GM12878 (cell line): ENCODE measurements at regions not wholly inside any gene's neighbourhood (a gene's known extent, or its start where the extent isn't known, plus 50 kb on each side); places are given as distances from the start of the nearest gene placed in this dataset.

Experiments
- ATAC-seq: fragments of 200-7000 bp; cut with Tn5 transposase; 3 replicates; pipeline ENCODE4 v1.9.1; 2020; ENCODE audit warnings: mild to moderate bottlenecking, moderate library complexity
- BruUV-seq: library from RNA; stranded (reverse); fragments of 400-500 nt; replicated peaks from 2 replicates; lab custom pipeline; 2021; lab: Mats Ljungman, UMichigan
- CTCF ChIA-PET: fragments of 300-600 bp; sonication (Branson Sonifier 250); formaldehyde crosslinking; extraction: SDS; loops from one replicate; lab custom pipeline; 2021; ENCODE audit warnings: inconsistent platforms; lab: Yijun Ruan, JAX
- POLR2A ChIA-PET: fragments of 350-600 bp; formaldehyde crosslinking; extraction: SDS; loops from one replicate; lab custom pipeline; 2021; ENCODE audit warnings: inconsistent platforms; lab: Charles Lee
- RAD21 ChIA-PET: fragments of 300-600 bp; sonication (Branson Sonifier 250); formaldehyde crosslinking; loops from one replicate; lab custom pipeline; 2023; ENCODE audit warnings: antibody characterized with exemption; ENCODE audit not compliant: unreplicated experiment; lab: Charles Lee
- SMC1A ChIA-PET: fragments of 300-600 bp; sonication (Branson Sonifier 250); formaldehyde crosslinking; loops from one replicate; lab custom pipeline; 2023; ENCODE audit not compliant: unreplicated experiment, uncharacterized antibody; lab: Charles Lee
- DNase-seq: peaks from one replicate; pipeline ENCODE4 v3.0.0-alpha.2; 2011; ENCODE audit warnings: low read depth, low spot score
- FAIRE-seq: peaks from 3 replicates; lab custom pipeline; 2011; peaks lifted over from hg19 to GRCh38; lab: Jason Lieb, UNC
- H2AFZ ChIP-seq: 2 replicates; pipeline ENCODE4 v1.6.0; 2011; ENCODE audit warnings: low read depth, low read length, control low read depth; ENCODE audit not compliant: control insufficient read depth
- H3K27ac ChIP-seq: 2 replicates; pipeline ENCODE4 v1.5.1; 2011; ENCODE audit warnings: control low read depth; ENCODE audit not compliant: control insufficient read depth, insufficient read depth
- H3K27me3 ChIP-seq, 2 experiments: replicated peaks in 1 of 2; 2 replicates each; pipeline versions ENCODE4 v1.6.0 to v1.6.1; 2011; ENCODE audit warnings: low read length in 1 of 2; ENCODE audit not compliant: control insufficient read depth in 2 of 2, insufficient read depth in 2 of 2
- H3K36me3 ChIP-seq, 2 experiments: 2 replicates each; pipeline ENCODE4 v1.5.1; 2011; ENCODE audit warnings: low read length in 1 of 2; ENCODE audit not compliant: control insufficient read depth in 2 of 2, insufficient read depth in 2 of 2
- H3K4me1 ChIP-seq: 2 replicates; pipeline ENCODE4 v1.6.1; 2011; ENCODE audit warnings: mild to moderate bottlenecking, low read length, moderate library complexity, mixed read lengths; ENCODE audit not compliant: control insufficient read depth, insufficient read depth
- H3K4me2 ChIP-seq: 2 replicates; pipeline ENCODE4 v1.6.0; 2011; ENCODE audit warnings: control low read depth; ENCODE audit not compliant: control insufficient read depth, insufficient read depth
- H3K4me3 ChIP-seq: fragments of 200-600 bp; sonication (generic); 2 replicates; pipeline ENCODE4 v1.5.1; 2016
- H3K79me2 ChIP-seq: 2 replicates; pipeline ENCODE4 v1.6.0; 2011; ENCODE audit warnings: low read length; ENCODE audit not compliant: control insufficient read depth, insufficient read depth
- H3K9ac ChIP-seq: 2 replicates; pipeline ENCODE4 v1.8.0; 2011; ENCODE audit warnings: low read length, control low read depth, mixed read lengths; ENCODE audit not compliant: control insufficient read depth, insufficient read depth
- H3K9me3 ChIP-seq: replicated peaks from 3 replicates; pipeline ENCODE4 v1.5.1; 2011; ENCODE audit warnings: mild to moderate bottlenecking, low read length; ENCODE audit not compliant: control insufficient read depth, insufficient read depth
- H4K20me1 ChIP-seq: 2 replicates; pipeline ENCODE4 v1.6.0; 2011; ENCODE audit not compliant: control insufficient read depth, insufficient read depth
- CBFB ChIP-seq: IDR thresholded peaks from 2 replicates; pipeline ENCODE4 v1.6.1; 2016; ENCODE audit warnings: antibody characterized with exemption, low read depth
- E2F4 ChIP-seq: IDR thresholded peaks from 2 replicates; pipeline ENCODE4 v1.6.1; 2012; ENCODE audit warnings: low read depth, low read length, improper control_type of control experiment
- EED ChIP-seq: sonication (generic); IDR thresholded peaks from 2 replicates; pipeline ENCODE4 v1.6.1; 2016; ENCODE audit warnings: antibody characterized with exemption, low read depth
- EP300 ChIP-seq, 2 experiments: fragments of 150-350 bp in 1 of 2; IDR thresholded peaks; 2 replicates each; pipeline ENCODE4 v1.6.1; 2011 to 2012; ENCODE audit warnings: low read depth in 2 of 2, low read length in 2 of 2, borderline replicate concordance in 1 of 2, improper control_type of control experiment in 1 of 2, inconsistent platforms in 1 of 2; ENCODE audit not compliant: control insufficient read depth in 1 of 2
- FOXM1 ChIP-seq: IDR thresholded peaks from 2 replicates; pipeline ENCODE4 v1.6.1; 2012; ENCODE audit warnings: low read depth, mild to moderate bottlenecking, inconsistent platforms, low read length, moderate library complexity
- IRF3 ChIP-seq: fragments of 450-650 bp; IDR thresholded peaks from 2 replicates; pipeline ENCODE4 v1.6.1; 2014; ENCODE audit warnings: mild to moderate bottlenecking
- MXI1 ChIP-seq: fragments of 150-350 bp; IDR thresholded peaks from 2 replicates; pipeline ENCODE4 v1.6.1; 2011; ENCODE audit warnings: low read depth, mild to moderate bottlenecking, inconsistent platforms, low read length, improper control_type of control experiment
- NR2F1 ChIP-seq: fragments of 450-650 bp; conservative IDR thresholded peaks from 2 replicates; pipeline ENCODE4 v1.6.1; 2017; ENCODE audit warnings: mild to moderate bottlenecking
- NRF1 ChIP-seq: conservative IDR thresholded peaks from 2 replicates; pipeline ENCODE4 v1.6.1; 2011; ENCODE audit warnings: mild to moderate bottlenecking, low read depth, low read length, improper control_type of control experiment
- PML ChIP-seq: IDR thresholded peaks from 2 replicates; pipeline ENCODE4 v1.6.1; 2012; ENCODE audit warnings: low read length, inconsistent platforms
- SMAD1 ChIP-seq: fragments of 450-650 bp; IDR thresholded peaks from 2 replicates; pipeline ENCODE4 v1.6.1; 2018; ENCODE audit warnings: mild to moderate bottlenecking, low read depth; ENCODE audit not compliant: partially characterized antibody
- SP1 ChIP-seq: IDR thresholded peaks from one replicate; pipeline ENCODE4 v1.6.1; 2011; ENCODE audit warnings: low read depth, low read length
- SRF ChIP-seq, 2 experiments: IDR thresholded peaks; 2 replicates each; pipeline ENCODE4 v1.6.1; 2011; ENCODE audit warnings: low read depth in 2 of 2, low read length in 2 of 2, mild to moderate bottlenecking in 1 of 2, moderate library complexity in 1 of 2
- TAF1 ChIP-seq: IDR thresholded peaks from 2 replicates; pipeline ENCODE4 v1.6.1; 2011; ENCODE audit warnings: mild to moderate bottlenecking, low read depth, low read length, borderline replicate concordance
- USF1 ChIP-seq: IDR thresholded peaks from 2 replicates; pipeline ENCODE4 v1.6.1; 2011; ENCODE audit warnings: borderline replicate concordance, low read depth, mild to moderate bottlenecking, moderate library complexity, mixed read lengths, low read length; ENCODE audit not compliant: insufficient read depth; ENCODE audit errors: extremely low read length
- WRNIP1 ChIP-seq: IDR thresholded peaks from 2 replicates; pipeline ENCODE4 v1.6.1; 2011; ENCODE audit warnings: low read depth, low read length, improper control_type of control experiment, borderline replicate concordance
- ZNF687 ChIP-seq: fragments of 450-650 bp; IDR thresholded peaks from 2 replicates; pipeline ENCODE4 v1.6.1; 2017; ENCODE audit warnings: mild to moderate bottlenecking, moderate library complexity
- whole genome bisulfite sequencing: methylation state at CpG from one replicate; pipeline ENCODE4 v1.1.6; 2016; ENCODE audit warnings: low lambda C conversion rate; ENCODE audit not compliant: insufficient replicate concordance, insufficient coverage; ENCODE audit errors: missing lambda C conversion rate; 5-methylcytosine and 5-hydroxymethylcytosine counted together
- in situ Hi-C: fragments of 300-500 bp; cut with MboI; formaldehyde crosslinking; loops from 9 replicates; pipeline ENCODE4 v1.14.3; 2018; ENCODE audit warnings: mixed read lengths
- intact Hi-C: fragments of 100-400 bp; cut with micrococcal nuclease; formaldehyde crosslinking; loops from one replicate; pipeline ENCODE4 v1.14.2; 2022; ENCODE audit not compliant: unreplicated experiment

- H3K4me1 ChIP-seq: peaks cover 36% of the 10 kb centered on the region
- TF ChIP-seq EP300 (IDR thresholded peaks at IDR 0.05; ENCODE audit: borderline replicate concordance in 1 of 2, control insufficient read depth in 1 of 2, low read depth in 2 of 2, low read length in 2 of 2): peak in 1 of 2 experiments; percentile 62; a peak in 1 of 4 replicates
- TF ChIP-seq ZNF687: no peak
- TF ChIP-seq NR2F1: peak; percentile 57; the same call in 1 of the 2 replicates
- no peak for TF ChIP-seq SP1
- TF ChIP-seq CBFB: no peak
- TF ChIP-seq PML: no peak
- TF ChIP-seq USF1: no peak
- 0 out of 2 replicates have a peak, but pooled peaks have one; percentile 29 for TF ChIP-seq FOXM1
- TF ChIP-seq SRF (IDR thresholded peaks at IDR 0.05; ENCODE audit: low read depth in 2 of 2, low read length in 2 of 2): no peak
- TF ChIP-seq SMAD1: peak; percentile 79
- no peak for TF ChIP-seq E2F4
- TF ChIP-seq IRF3: no peak
- peak; percentile 41; the same call in 1 of the 2 replicates for TF ChIP-seq EED
- no peak for TF ChIP-seq NRF1
- no peak for TF ChIP-seq MXI1
- TF ChIP-seq TAF1: no peak
- no peak for TF ChIP-seq WRNIP1
These were observed 103.0 kb upstream of the STK17B start for GRCh38 chr2:196274387-196274809.

More at GRCh38 chr2:196274387-196274809, 103.0 kb upstream of the STK17B start:
- Histone ChIP-seq H3K4me3 (no peak overlapping the region), H3K36me3 (peaks cover 0 to 19% of the 10 kb centered on the region in 2 experiments; a peak in 2 of 4 replicates), H2AFZ (no peak overlapping the region), H3K9me3 (peaks cover 4% of the 10 kb centered on the region; the same call in 2 of the 3 replicates), H3K79me2 (no peaks in the 10 kb centered on the region; the same call in 1 of the 2 replicates), H3K27ac (peak overlapping the region; percentile 18; the same call in 1 of the 2 replicates), H3K27me3 (no peaks in the 10 kb centered on the region), H4K20me1 (no peaks in the 10 kb centered on the region), H3K4me2 (no peak overlapping the region), H3K9ac (no peak overlapping the region)
- WGBS: 0% methylated on average over 1 of the region's 1 CpG
- intact Hi-C loops (loop anchor here (2.0 kb wide), 1 partner anchor 104 kb away; the partner anchor contains the start of gene STK17B), in situ Hi-C loops (loop anchor here (25.0 kb wide), 1 partner anchor 112 kb away; the partner anchor contains the start of gene STK17B)
- DNase-seq (no peak), FAIRE-seq (no peak), ATAC-seq (peak; percentile 50)
- CTCF ChIA-PET: interaction anchor here (0.6 to 8.3 kb wide), 15 partner anchors 11 to 206 kb away, joined by 3 to 197 read pairs (median 13); partner anchors contain the start of genes DNAH7 and STK17B
- SMC1A ChIA-PET: interaction anchor here (1.0 to 9.4 kb wide), 22 partner anchors 12 to 197 kb away, joined by 3 to 248 read pairs (median 20); partner anchors contain the start of gene STK17B
- POLR2A ChIA-PET: interaction anchor here (0.6 to 3.9 kb wide), 8 partner anchors 33 to 924 kb away, joined by 3 to 28 read pairs (median 14); partner anchors contain the start of gene STK17B
- TSS peak; percentile 25 for BruUV-seq
- RAD21 ChIA-PET: interaction anchor here (0.7 to 6.6 kb wide), 20 partner anchors 12 to 197 kb away, joined by 3 to 211 read pairs (median 16); partner anchors contain the start of gene STK17B
